ENCODE measurements at regions not wholly inside any gene's neighbourhood (a gene's known extent, or its start where the extent isn't known, plus 50 kb on each side); places are given as distances from the start of the nearest gene placed in this dataset.

GRCh38 chr4:114277690-114278089, 298.2 kb upstream of the ARSJ start:
- no peak for TF ChIP-seq POLR2A (IDR thresholded peaks at IDR 0.05)
- TF ChIP-seq CTCF (IDR thresholded peaks at IDR 0.05): no peak

Measured in body of pancreas (tissue), 4 donors.